ENCODE measurements at regions not wholly inside any gene's neighbourhood (a gene's known extent, or its start where the extent isn't known, plus 50 kb on each side); places are given as distances from the start of the nearest gene placed in this dataset.
"Not testable (repeated sequence)": the region's sequence is repeated elsewhere in the genome, so short reads cannot be mapped to it uniquely, and the experiment has no call there.

DNA sequence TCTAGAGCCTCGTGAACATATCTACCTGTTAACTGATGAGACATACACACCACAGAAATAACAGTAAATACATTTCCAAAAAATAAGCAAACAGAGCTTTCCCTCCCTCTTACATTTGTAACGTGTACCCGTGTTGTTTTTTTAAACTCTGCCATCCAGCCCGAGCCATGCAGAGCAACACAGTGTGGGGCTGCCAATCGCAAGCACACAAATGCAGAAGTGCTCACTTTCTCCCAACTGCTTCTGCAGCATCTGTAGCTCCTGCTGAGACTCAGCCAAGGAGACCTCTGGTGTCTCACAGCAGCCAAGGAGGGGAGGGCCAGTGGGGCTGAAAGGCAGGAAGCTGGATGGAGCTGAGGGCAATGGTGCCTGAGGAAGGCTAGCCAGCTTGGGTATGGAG, 94.4 kb downstream of the NBPF8 start:
- TF ChIP-seq, protein P1, sequence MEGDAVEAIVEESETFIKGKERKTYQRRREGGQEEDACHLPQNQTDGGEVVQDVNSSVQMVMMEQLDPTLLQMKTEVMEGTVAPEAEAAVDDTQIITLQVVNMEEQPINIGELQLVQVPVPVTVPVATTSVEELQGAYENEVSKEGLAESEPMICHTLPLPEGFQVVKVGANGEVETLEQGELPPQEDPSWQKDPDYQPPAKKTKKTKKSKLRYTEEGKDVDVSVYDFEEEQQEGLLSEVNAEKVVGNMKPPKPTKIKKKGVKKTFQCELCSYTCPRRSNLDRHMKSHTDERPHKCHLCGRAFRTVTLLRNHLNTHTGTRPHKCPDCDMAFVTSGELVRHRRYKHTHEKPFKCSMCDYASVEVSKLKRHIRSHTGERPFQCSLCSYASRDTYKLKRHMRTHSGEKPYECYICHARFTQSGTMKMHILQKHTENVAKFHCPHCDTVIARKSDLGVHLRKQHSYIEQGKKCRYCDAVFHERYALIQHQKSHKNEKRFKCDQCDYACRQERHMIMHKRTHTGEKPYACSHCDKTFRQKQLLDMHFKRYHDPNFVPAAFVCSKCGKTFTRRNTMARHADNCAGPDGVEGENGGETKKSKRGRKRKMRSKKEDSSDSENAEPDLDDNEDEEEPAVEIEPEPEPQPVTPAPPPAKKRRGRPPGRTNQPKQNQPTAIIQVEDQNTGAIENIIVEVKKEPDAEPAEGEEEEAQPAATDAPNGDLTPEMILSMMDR (IDR thresholded peaks at IDR 0.05; ENCODE audit: extremely low read depth in 1 of 2, insufficient read depth in 1 of 2, low read depth in 1 of 2, low read length in 2 of 2), result not testable (repeated sequence)
- TF ChIP-seq POLR2AphosphoS5 (IDR thresholded peaks at IDR 0.05; ENCODE audit: insufficient read depth, low read depth, low read length); POLR2A (IDR thresholded peaks at IDR 0.05; ENCODE audit: low read depth, low read length); EZH2 (IDR thresholded peaks at IDR 0.05; ENCODE audit: borderline replicate concordance, low read depth, low read length, severe bottlenecking); FOS (IDR thresholded peaks at IDR 0.05; ENCODE audit: borderline replicate concordance, insufficient read depth, low read length): not testable (repeated sequence)
- TF ChIP-seq, protein P2, sequence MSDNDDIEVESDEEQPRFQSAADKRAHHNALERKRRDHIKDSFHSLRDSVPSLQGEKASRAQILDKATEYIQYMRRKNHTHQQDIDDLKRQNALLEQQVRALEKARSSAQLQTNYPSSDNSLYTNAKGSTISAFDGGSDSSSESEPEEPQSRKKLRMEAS (IDR thresholded peaks at IDR 0.05; ENCODE audit: insufficient read depth, insufficient read length), result not testable (repeated sequence)
